ES-I3 (cell line): ENCODE measurements at regions not wholly inside any gene's neighbourhood (a gene's known extent, or its start where the extent isn't known, plus 50 kb on each side); places are given as distances from the start of the nearest gene placed in this dataset.

Experiments
- H3K36me3 ChIP-seq: 2 replicates; pipeline ENCODE4 v1.6.1; 2013; ENCODE audit warnings: mild to moderate bottlenecking, low read length, control low read depth, moderate library complexity; ENCODE audit not compliant: insufficient read depth
- H3K4me1 ChIP-seq: 2 replicates; pipeline ENCODE4 v1.6.1; 2013; ENCODE audit warnings: mild to moderate bottlenecking, control low read depth, low read length; ENCODE audit not compliant: insufficient read depth
- H3K9ac ChIP-seq: 2 replicates; pipeline ENCODE4 v1.6.1; 2013; ENCODE audit warnings: low read depth, mild to moderate bottlenecking, low read length, moderate library complexity
- H3K9me3 ChIP-seq: 2 replicates; pipeline ENCODE4 v1.6.1; 2013; ENCODE audit warnings: mild to moderate bottlenecking, low read length, moderate library complexity; ENCODE audit not compliant: control insufficient read depth, insufficient read depth

DNA sequence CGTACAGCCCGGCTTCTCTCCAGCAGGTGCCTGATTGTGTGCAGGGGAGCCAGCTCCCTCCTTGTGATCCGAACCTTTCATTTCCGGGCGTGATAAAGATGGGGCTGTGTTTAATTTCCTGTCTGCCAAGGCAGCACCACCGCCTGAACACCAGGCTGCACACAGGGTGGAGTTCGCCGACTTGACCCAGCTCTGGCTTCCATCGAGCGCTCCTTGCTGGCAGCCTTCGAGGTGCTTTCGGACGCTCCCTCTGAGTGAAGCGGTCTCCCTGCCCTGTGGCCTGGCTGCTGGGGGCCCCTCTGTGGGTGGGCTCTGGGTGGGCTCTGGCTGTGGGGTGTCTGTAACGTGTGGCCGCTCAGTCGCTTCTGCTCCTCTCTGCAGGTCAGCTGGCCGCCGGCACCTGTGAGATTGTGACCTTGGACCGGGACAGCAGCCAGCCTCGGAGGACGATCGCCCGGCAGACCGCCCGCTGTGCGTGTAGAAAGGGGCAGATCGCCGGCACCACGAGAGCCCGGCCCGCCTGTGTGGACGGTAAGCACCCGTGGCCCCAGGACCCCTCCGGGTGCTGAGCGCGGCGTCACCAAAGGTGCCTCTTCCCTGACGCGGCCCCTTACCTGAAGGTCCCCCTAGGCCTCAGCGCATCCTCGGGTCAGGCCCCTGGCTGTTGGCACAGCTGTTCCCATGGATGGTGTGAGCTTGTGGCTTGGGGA is 1181.3 kb downstream of the BRD1 start:
- H3K4me1 ChIP-seq: no peaks in the 10 kb centered on the region
- no peaks in the 10 kb centered on the region for H3K36me3 ChIP-seq
- H3K9ac ChIP-seq: no peak overlapping the region
- H3K9me3 ChIP-seq: no peaks in the 10 kb centered on the region

GRCh38 chr22:48645766-48646165 is 1181.9 kb downstream of the BRD1 start:
- Histone ChIP-seq H3K4me1 (no peaks in the 10 kb centered on the region), H3K36me3 (no peaks in the 10 kb centered on the region), H3K9me3 (no peaks in the 10 kb centered on the region), H3K9ac (no peak overlapping the region)

DNA sequence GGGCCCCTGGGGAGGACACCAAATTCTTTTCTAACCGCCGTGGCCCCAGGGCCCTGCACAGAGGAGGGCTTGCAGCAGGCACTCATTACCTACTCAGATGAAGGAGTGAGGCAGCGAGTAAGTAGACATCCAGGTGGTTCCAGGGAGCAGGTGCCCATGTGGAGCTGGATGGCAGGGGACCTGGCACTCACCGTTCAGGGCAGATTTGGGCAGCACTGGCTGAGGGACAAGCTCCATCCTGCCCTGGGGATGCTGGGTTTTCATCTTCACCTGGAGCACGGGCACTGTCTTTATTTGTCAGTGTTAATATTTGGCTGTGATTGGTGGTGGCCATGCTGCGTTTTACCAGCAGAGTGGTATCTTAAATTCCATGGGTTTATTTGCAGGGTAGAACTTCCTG is 1182.7 kb downstream of the BRD1 start:
- Histone ChIP-seq H3K9ac (no peak overlapping the region), H3K9me3 (no peaks in the 10 kb centered on the region), H3K4me1 (no peaks in the 10 kb centered on the region), H3K36me3 (no peaks in the 10 kb centered on the region)

GRCh38 chr22:48644108-48644507 is 1183.6 kb downstream of the BRD1 start:
- Histone ChIP-seq H3K4me1 (no peaks in the 10 kb centered on the region), H3K36me3 (no peaks in the 10 kb centered on the region), H3K9me3 (no peaks in the 10 kb centered on the region), H3K9ac (no peak overlapping the region)

- no peaks in the 10 kb centered on the region for H3K36me3 ChIP-seq
- no peaks in the 10 kb centered on the region for H3K4me1 ChIP-seq
- no peaks in the 10 kb centered on the region for H3K9me3 ChIP-seq
- H3K9ac ChIP-seq: no peak overlapping the region
These were observed 1184.5 kb downstream of the BRD1 start for GRCh38 chr22:48643066-48643731.

- H3K4me1 ChIP-seq: no peaks in the 10 kb centered on the region
- no peaks in the 10 kb centered on the region for H3K36me3 ChIP-seq
- no peaks in the 10 kb centered on the region for H3K9me3 ChIP-seq
- H3K9ac ChIP-seq: no peak overlapping the region
These were observed 1185.1 kb downstream of the BRD1 start for GRCh38 chr22:48642550-48642949.

- Histone ChIP-seq H3K9me3 (no peaks in the 10 kb centered on the region), H3K4me1 (no peaks in the 10 kb centered on the region), H3K36me3 (no peaks in the 10 kb centered on the region), H3K9ac (no peak overlapping the region)
These were observed 1185.7 kb downstream of the BRD1 start for GRCh38 chr22:48641906-48642475.

GRCh38 chr22:48640890-48641841 is 1186.5 kb downstream of the BRD1 start:
- Histone ChIP-seq H3K4me1 (no peaks in the 10 kb centered on the region), H3K9ac (no peak overlapping the region), H3K36me3 (no peaks in the 10 kb centered on the region), H3K9me3 (no peaks in the 10 kb centered on the region)

DNA sequence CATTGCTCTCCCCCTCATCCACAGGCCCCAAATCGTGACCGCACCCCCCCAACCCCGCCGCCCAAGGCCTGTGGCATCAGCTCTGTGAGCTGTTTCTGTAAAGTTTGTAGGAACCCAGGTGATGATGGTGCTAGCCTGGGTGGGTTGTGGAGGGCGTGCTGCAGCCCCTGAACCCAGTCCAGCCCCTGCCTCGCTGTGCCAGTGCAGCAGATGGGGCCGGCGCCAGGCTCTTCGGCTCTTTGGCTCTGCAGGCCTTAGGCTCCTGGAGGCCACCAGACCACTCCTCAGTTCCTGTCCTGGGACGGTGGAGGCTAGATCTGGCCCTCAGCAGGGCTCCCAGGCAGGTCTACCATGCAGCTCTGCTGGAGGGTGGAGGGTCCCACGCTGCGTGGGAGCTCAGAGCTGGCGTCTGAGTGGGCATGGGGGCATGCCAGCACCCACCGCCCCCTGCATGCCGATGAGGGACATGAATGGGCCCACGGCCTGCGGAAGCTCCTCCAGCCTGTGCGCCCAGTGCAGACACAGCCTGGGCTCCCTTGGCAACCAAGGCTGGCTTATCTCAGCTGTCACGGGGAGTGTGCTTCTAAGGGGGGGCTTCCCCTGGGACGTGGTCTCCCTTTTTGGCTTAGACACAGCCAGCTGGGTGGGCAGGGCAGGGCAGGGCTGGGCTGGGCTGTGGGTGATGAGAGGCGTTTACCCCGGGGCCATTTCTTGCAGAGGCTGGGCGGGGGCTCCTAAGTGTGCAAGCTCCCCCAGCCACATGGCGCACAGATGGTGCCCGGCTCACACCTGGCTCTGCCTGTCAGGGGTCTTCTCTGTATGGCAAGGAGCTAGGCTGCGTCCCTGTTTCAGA is 1187.6 kb downstream of the BRD1 start:
- H3K4me1 ChIP-seq: no peaks in the 10 kb centered on the region
- H3K36me3 ChIP-seq: no peaks in the 10 kb centered on the region
- H3K9ac ChIP-seq: no peak overlapping the region

DNA sequence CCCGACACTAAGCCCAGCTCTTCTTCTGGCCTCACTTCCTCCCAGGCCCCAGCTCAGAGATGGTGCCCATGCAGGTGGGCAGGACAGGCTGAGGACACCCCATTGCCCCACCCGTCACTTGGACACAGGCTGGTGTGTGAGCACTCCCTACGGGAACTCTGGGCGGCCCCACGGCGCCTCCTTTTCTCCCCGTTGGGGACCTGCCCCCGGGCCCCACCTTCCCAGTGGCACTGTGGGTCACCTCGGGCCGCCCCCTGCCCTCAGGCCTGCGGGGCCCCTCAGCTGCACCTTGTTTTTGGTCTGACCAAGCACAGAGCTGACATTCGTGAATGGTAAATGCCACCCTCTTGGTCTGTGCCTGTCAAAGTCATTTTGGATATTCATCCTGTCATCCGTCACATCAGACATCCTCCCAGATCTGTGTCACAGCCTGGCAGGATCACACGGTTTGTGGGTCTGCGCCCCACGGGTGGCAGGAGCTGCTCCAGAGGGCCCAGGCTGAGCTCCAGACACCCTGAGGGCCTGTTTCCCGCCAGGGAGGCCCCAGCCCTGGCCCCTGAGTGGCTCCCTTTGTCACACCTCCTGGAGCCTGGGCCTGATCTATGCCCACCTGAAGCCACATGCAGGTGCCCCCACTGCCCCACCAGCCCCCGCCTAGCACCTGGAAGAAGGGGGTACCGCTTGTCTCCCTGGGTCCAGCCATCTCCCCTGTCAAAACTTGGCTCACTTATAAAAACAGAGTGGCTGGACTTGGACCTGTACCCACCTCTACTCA is 1188.5 kb downstream of the BRD1 start:
- H3K9ac ChIP-seq: no peak overlapping the region

More for the DNA sequence above, 1187.6 kb downstream of the BRD1 start:
- H3K9me3 ChIP-seq: no peaks in the 10 kb centered on the region

DNA sequence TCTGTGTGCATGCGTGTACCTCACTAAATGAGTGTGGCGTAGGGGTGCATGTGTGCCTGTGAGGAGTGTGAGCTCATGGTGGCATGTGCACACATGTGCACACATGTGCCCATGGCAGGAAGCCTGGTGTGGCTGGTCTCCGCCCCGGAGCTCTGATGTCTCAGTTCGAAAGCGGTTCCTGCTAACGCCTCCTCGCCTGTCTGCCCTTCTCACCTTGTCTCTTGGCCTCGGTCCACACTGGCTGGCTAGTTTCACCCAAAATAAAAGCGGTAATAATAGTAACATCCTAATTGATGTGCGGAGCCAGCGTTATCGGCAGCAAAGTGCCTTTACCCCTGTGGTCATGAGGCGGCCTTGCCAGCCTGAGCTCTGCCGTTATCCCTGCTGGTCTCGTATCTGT is 1190.4 kb downstream of the BRD1 start:
- H3K9me3 ChIP-seq: no peaks in the 10 kb centered on the region
- H3K36me3 ChIP-seq: no peaks in the 10 kb centered on the region
- H3K9ac ChIP-seq: no peak overlapping the region

More for the DNA sequence above, 1188.5 kb downstream of the BRD1 start:
- no peaks in the 10 kb centered on the region for H3K4me1 ChIP-seq
- no peaks in the 10 kb centered on the region for H3K36me3 ChIP-seq
- no peaks in the 10 kb centered on the region for H3K9me3 ChIP-seq

DNA sequence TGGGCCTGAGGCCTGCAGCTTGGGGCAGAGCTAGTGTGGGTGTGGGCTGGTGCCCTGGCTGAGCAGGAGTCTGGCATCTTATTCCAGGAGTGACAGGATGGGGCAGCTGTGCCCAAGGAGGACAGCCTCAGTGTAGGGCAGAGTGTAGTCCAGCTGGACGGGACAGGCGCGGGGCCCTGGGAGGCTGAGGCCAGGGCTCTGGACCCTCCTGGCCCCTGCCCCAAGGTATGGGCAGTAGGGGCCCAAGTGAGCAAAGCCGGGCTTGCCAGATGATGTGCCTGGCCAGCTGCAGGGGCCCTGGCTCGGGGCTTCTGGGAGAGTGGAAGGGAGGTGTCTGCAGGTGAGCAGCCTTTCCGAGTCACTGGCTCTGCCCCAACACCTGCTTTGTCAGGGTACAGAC is 1190.9 kb downstream of the BRD1 start:
- no peaks in the 10 kb centered on the region for H3K9me3 ChIP-seq
- H3K36me3 ChIP-seq: no peaks in the 10 kb centered on the region
- no peak overlapping the region for H3K9ac ChIP-seq
- H3K4me1 ChIP-seq: no peaks in the 10 kb centered on the region

More for the DNA sequence above, 1190.4 kb downstream of the BRD1 start:
- no peaks in the 10 kb centered on the region for H3K4me1 ChIP-seq

GRCh38 chr22:48635816-48636215 is 1191.9 kb downstream of the BRD1 start:
- Histone ChIP-seq H3K4me1 (no peaks in the 10 kb centered on the region), H3K36me3 (no peaks in the 10 kb centered on the region), H3K9me3 (no peaks in the 10 kb centered on the region), H3K9ac (no peak overlapping the region)
